ENCODE measurements at regions not wholly inside any gene's neighbourhood (a gene's known extent, or its start where the extent isn't known, plus 50 kb on each side); places are given as distances from the start of the nearest gene placed in this dataset.

DNA sequence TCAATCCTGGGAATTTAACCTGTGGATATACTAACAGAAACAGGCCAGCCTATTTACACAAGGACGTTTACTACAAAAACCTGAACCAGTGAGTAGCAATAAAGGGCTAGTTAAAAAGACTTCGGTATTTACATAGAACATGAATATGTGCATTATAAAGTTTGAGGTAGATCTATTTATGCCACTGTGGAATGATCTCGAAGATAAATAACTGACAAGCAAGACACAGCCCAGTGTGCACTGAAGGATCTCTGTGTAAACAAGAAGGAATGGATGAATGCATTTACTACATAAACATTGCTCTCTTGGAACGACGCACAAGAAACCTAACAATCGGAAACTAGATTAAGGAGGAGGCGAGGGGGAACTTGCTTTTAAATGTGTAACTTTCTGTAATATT, 132.0 kb upstream of the NSMCE3 start:
- no peak for TF ChIP-seq SMC3 (IDR thresholded peaks at IDR 0.05; ENCODE audit: low read depth, low read length)
- CTCF ChIA-PET: no interaction called here
- in situ Hi-C loops (cut with MboI; ENCODE audit: low sequenced_read_pairs) (no loop called here), dilution Hi-C loops (cut with HindIII; ENCODE audit: low sequenced_read_pairs, unreplicated experiment) (no loop called here), intact Hi-C loops (cut with micrococcal nuclease) (no loop called here)
- Histone ChIP-seq H3K4ac (ENCODE audit: low read depth, low read length) (no peak overlapping the region), H3K23ac (ENCODE audit: low read depth, low read length) (no peak overlapping the region), H4K91ac (ENCODE audit: insufficient read depth, low read depth, low read length) (no peak overlapping the region), H3K27ac (ENCODE audit: insufficient read depth, low read length) (no peak overlapping the region), H2AFZ (replicated peaks; ENCODE audit: low read length, poor library complexity) (no peak overlapping the region), H2AK5ac (ENCODE audit: low read depth, low read length) (no peak overlapping the region), H2BK5ac (ENCODE audit: low read depth, low read length, poor library complexity, severe bottlenecking) (no peak overlapping the region), H3K9me1 (ENCODE audit: insufficient read depth, low read length) (no peaks in the 10 kb centered on the region), H3K27me3 (ENCODE audit: control insufficient read depth, insufficient read depth, low read length) (no peaks in the 10 kb centered on the region), H3K4me1 (ENCODE audit: control insufficient read depth, insufficient read depth, low read length) (no peaks in the 10 kb centered on the region), H3K9ac (ENCODE audit: low read depth, low read length) (no peak overlapping the region), H2BK15ac (ENCODE audit: low read depth, low read length) (no peak overlapping the region), H3K9me3 (ENCODE audit: control insufficient read depth, insufficient read depth, low read length) (no peaks in the 10 kb centered on the region), H3K4me2 (ENCODE audit: low read depth, low read length) (no peak overlapping the region), H4K8ac (ENCODE audit: low read depth in 2 of 2, low read length in 2 of 2) (no peak overlapping the region), H3K56ac (ENCODE audit: extremely low read depth, insufficient read depth, low read length) (no peak overlapping the region), H3K14ac (replicated peaks; ENCODE audit: low read depth, low read length) (no peak overlapping the region), H4K20me1 (ENCODE audit: insufficient read depth, low read length) (no peaks in the 10 kb centered on the region), H3K18ac (ENCODE audit: low read depth, low read length) (no peak overlapping the region), H2BK20ac (ENCODE audit: low read depth, low read length) (no peak overlapping the region), H4K5ac (ENCODE audit: low read depth, low read length) (no peak overlapping the region), H3K79me1 (ENCODE audit: low read depth in 1 of 2, low read length in 2 of 2) (no peaks in the 10 kb centered on the region), H2AK9ac (replicated peaks; ENCODE audit: low read depth, low read length, poor library complexity) (no peak overlapping the region), H3K4me3 (ENCODE audit: insufficient read depth, low read depth, low read length) (no peak overlapping the region), H2BK120ac (ENCODE audit: low read depth, low read length) (no peak overlapping the region), H3K36me3 (ENCODE audit: control insufficient read depth, insufficient read depth, low read length) (no peaks in the 10 kb centered on the region)
- BruUV-seq (replicated peaks): no TSS peak
- no CpG with 5 or more reads among the region's 7 CpGs for WGBS, 2 experiments (ENCODE audit: extremely low coverage in 2 of 2, insufficient read length in 1 of 2)
- POLR2A ChIA-PET (ENCODE audit: unreplicated experiment): no interaction called here
- ATAC-seq (ENCODE audit: low read depth): no peak
- no peak for DNase-seq
